Smooth muscle cell (in vitro differentiated cells): ENCODE measurements at regions not wholly inside any gene's neighbourhood (a gene's known extent, or its start where the extent isn't known, plus 50 kb on each side); places are given as distances from the start of the nearest gene placed in this dataset.

Experiments used
- DNase-seq: peaks from one replicate; lab custom pipeline; 2025; ENCODE audit not compliant: unreplicated experiment; lab: John Stamatoyannopoulos, UW
- H2AFZ ChIP-seq: fragments of 200-600 bp; sonication (generic); 2 replicates; pipeline ENCODE4 v1.6.0; 2016; ENCODE audit warnings: antibody characterized with exemption, low read depth, mild to moderate bottlenecking
- H3F3A ChIP-seq: fragments of 200-600 bp; sonication (generic); 2 replicates; pipeline ENCODE4 v1.6.0; 2017; ENCODE audit warnings: antibody characterized with exemption, low read depth
- H3K27ac ChIP-seq: fragments of 200-600 bp; sonication (generic); 2 replicates; pipeline ENCODE4 v1.5.1; 2016; ENCODE audit warnings: low read depth, mild to moderate bottlenecking
- H3K27me3 ChIP-seq: fragments of 200-600 bp; sonication (generic); 2 replicates; pipeline ENCODE4 v1.6.1; 2016; ENCODE audit warnings: low read depth, mild to moderate bottlenecking
- H3K36me3 ChIP-seq: fragments of 200-600 bp; sonication (generic); 2 replicates; pipeline ENCODE4 v1.5.1; 2016; ENCODE audit warnings: low read depth
- H3K4me1 ChIP-seq: fragments of 200-600 bp; sonication (generic); 2 replicates; pipeline ENCODE4 v1.5.1; 2016; ENCODE audit warnings: low read depth
- H3K4me2 ChIP-seq: fragments of 200-600 bp; sonication (generic); 2 replicates; pipeline ENCODE4 v1.6.0; 2016; ENCODE audit warnings: mild to moderate bottlenecking
- H3K4me3 ChIP-seq: fragments of 200-600 bp; sonication (generic); 2 replicates; pipeline ENCODE4 v1.5.1; 2016; ENCODE audit warnings: mild to moderate bottlenecking
- H3K79me2 ChIP-seq: fragments of 200-600 bp; sonication (generic); 2 replicates; pipeline ENCODE4 v1.6.0; 2016; ENCODE audit warnings: low read depth, mild to moderate bottlenecking
- H3K9ac ChIP-seq: fragments of 200-600 bp; sonication (generic); 2 replicates; pipeline ENCODE4 v1.6.0; 2016; ENCODE audit warnings: low read depth
- H3K9me3 ChIP-seq: fragments of 200-600 bp; sonication (generic); replicated peaks from 2 replicates; pipeline ENCODE4 v1.5.1; 2016; ENCODE audit warnings: low read depth
- H4K20me1 ChIP-seq: fragments of 200-600 bp; sonication (generic); 2 replicates; pipeline ENCODE4 v1.6.0; 2016; ENCODE audit warnings: low read depth
- WGBS: methylation state at CpG from one replicate; pipeline ENCODE4 v1.1.7; 2016; ENCODE audit warnings: low lambda C conversion rate; 5-methylcytosine and 5-hydroxymethylcytosine counted together
- TF ChIP-seq, protein P1 (sequence below): fragments of 200-600 bp; sonication (generic); IDR thresholded peaks from 2 replicates; pipeline ENCODE4 v1.5.1; 2017; ENCODE audit warnings: borderline replicate concordance, mild to moderate bottlenecking, antibody characterized with exemption; ENCODE audit not compliant: insufficient read depth, poor library complexity, severe bottlenecking

DNA sequence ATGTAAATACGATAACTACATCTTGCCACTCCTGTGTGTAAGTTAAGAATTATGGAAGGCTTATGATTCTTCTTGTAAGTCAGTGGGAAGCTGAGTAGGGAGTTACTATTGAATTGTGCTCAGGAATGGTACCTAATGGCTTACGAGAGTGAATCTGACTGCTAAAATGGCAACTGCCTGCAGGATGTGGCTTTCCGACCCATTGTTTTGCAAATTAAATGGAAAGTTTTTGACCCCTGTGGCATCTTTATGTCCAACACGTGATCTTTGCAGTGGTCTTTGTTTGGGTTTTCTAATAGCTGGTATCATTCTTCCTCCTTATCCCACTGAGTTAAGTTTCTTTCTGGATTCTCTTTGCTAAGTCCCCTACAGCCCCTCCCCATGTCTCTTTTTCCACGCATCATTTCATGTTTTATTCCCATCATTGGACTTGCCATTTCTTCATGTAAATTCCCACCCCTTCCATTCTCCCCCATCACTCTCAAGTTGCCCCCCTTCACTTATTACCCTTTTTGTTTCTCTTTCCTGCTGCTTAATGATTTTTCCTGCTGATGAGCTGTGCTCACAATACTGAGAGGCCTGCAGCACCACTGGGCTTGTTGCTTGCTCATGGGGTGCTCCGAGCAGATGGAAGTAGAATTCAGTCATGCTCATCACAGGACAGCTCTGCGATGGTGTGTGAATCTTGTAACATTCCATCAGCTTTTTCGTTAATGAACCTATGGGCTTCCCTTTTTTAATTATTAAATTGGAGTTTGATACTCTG, 428.2 kb upstream of the IL12A start:
- no peak for DNase-seq
- no peak overlapping the region for H3K4me2 ChIP-seq
- no peaks in the 10 kb centered on the region for H3F3A ChIP-seq
- H3K9me3 ChIP-seq: no peaks in the 10 kb centered on the region
- 53% methylated on average over 8 of the region's 8 CpGs for WGBS
- no peaks in the 10 kb centered on the region for H3K36me3 ChIP-seq
- no peaks in the 10 kb centered on the region for H3K27me3 ChIP-seq
- no peak overlapping the region for H3K4me3 ChIP-seq
- H3K9ac ChIP-seq: no peak overlapping the region
- H2AFZ ChIP-seq: no peak overlapping the region
- no peaks in the 10 kb centered on the region for H4K20me1 ChIP-seq
- no peaks in the 10 kb centered on the region for H3K79me2 ChIP-seq
- no peak overlapping the region for H3K27ac ChIP-seq
- no peaks in the 10 kb centered on the region for H3K4me1 ChIP-seq
- TF ChIP-seq, protein P1, sequence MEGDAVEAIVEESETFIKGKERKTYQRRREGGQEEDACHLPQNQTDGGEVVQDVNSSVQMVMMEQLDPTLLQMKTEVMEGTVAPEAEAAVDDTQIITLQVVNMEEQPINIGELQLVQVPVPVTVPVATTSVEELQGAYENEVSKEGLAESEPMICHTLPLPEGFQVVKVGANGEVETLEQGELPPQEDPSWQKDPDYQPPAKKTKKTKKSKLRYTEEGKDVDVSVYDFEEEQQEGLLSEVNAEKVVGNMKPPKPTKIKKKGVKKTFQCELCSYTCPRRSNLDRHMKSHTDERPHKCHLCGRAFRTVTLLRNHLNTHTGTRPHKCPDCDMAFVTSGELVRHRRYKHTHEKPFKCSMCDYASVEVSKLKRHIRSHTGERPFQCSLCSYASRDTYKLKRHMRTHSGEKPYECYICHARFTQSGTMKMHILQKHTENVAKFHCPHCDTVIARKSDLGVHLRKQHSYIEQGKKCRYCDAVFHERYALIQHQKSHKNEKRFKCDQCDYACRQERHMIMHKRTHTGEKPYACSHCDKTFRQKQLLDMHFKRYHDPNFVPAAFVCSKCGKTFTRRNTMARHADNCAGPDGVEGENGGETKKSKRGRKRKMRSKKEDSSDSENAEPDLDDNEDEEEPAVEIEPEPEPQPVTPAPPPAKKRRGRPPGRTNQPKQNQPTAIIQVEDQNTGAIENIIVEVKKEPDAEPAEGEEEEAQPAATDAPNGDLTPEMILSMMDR: no peak

DNA sequence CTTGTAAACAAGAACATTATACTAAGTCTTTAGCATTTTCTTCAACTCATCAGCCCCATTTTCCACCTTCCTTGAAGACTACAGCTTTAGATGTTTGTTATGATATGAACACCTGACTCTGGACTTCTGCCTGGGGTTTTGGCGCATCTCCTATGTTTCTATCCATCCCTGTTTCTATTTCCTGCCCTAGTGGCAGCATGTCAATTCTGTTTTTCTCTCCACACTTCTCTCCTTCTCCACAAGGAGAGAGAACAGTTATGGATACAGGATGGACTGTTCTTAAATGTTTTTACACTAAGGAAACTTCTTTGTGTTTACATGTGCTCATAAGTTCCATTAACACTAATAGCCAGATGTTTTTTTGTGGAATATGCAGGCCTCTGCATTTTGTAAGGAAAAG, 423.3 kb upstream of the IL12A start:
- no peak overlapping the region for H2AFZ ChIP-seq
- WGBS: 100% methylated on average over 1 of the region's 1 CpG
- H3K4me2 ChIP-seq: no peak overlapping the region
- DNase-seq: no peak
- TF ChIP-seq, protein P1: no peak
- H3K4me1 ChIP-seq: no peaks in the 10 kb centered on the region
- H3K36me3 ChIP-seq: no peaks in the 10 kb centered on the region
- no peaks in the 10 kb centered on the region for H3F3A ChIP-seq
- H3K27me3 ChIP-seq: no peaks in the 10 kb centered on the region
- H3K4me3 ChIP-seq: no peak overlapping the region
- no peaks in the 10 kb centered on the region for H3K79me2 ChIP-seq
- no peak overlapping the region for H3K27ac ChIP-seq
- no peaks in the 10 kb centered on the region for H4K20me1 ChIP-seq
- H3K9ac ChIP-seq: no peak overlapping the region
- H3K9me3 ChIP-seq: no peaks in the 10 kb centered on the region

DNA sequence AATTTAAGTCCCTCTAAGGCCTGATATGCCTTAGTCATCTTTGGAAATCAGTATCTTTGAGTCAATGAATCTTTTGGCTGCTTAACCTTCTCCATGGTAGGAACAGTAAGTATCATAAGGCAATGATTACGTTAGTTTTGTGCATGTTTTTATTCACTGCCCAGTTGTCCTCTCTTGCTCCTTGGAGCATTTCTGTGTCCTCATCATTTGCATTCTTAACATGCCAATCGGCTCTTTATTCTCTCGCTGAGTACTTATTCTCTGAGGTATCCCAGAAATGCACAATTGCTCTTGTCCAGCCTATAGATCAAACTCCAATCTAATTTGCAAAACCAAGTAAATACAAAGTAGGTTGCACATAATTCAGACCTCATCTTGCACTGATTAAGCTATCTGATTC, 405.0 kb upstream of the IL12A start:
- Histone ChIP-seq H3K9ac (no peak overlapping the region), H4K20me1 (no peaks in the 10 kb centered on the region), H3K36me3 (no peaks in the 10 kb centered on the region), H3K4me1 (no peaks in the 10 kb centered on the region), H3K27me3 (no peaks in the 10 kb centered on the region), H3K27ac (no peak overlapping the region), H3F3A (no peaks in the 10 kb centered on the region), H3K4me2 (no peak overlapping the region), H3K79me2 (no peaks in the 10 kb centered on the region), H3K4me3 (no peak overlapping the region), H2AFZ (no peak overlapping the region), H3K9me3 (no peaks in the 10 kb centered on the region)
- WGBS: 71% methylated on average over 3 of the region's 3 CpGs
- DNase-seq: no peak
- TF ChIP-seq, protein P1: no peak

DNA sequence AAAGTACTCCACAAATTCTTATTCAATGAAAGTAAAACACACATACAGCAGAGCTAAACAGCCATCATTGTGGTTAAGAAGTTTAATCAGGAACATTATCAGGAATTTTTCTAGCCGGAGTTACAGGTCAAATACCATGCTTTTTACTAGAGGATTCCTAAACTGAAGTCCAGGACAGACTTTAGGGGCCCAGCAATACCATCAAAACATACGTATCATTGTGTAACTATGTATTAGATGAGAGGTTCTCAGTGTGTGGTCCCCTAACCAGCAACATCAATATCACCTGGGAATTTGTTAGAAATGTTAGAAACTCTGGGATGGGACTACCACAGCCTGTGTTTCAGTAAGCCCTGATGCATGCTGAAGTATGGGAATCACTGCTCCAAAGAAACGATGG, 404.2 kb upstream of the IL12A start:
- no peak overlapping the region for H3K27ac ChIP-seq
- WGBS: 67% methylated on average over 3 of the region's 3 CpGs
- no peaks in the 10 kb centered on the region for H3F3A ChIP-seq
- no peak overlapping the region for H2AFZ ChIP-seq
- no peaks in the 10 kb centered on the region for H3K27me3 ChIP-seq
- H3K9me3 ChIP-seq: no peaks in the 10 kb centered on the region
- H3K4me2 ChIP-seq: no peak overlapping the region
- no peaks in the 10 kb centered on the region for H3K79me2 ChIP-seq
- TF ChIP-seq, protein P1: no peak
- H4K20me1 ChIP-seq: no peaks in the 10 kb centered on the region
- H3K36me3 ChIP-seq: no peaks in the 10 kb centered on the region
- H3K4me1 ChIP-seq: no peaks in the 10 kb centered on the region
- no peak for DNase-seq
- no peak overlapping the region for H3K9ac ChIP-seq
- H3K4me3 ChIP-seq: no peak overlapping the region
